NCI-H510A (cell line): ENCODE measurements at regions not wholly inside any gene's neighbourhood (a gene's known extent, or its start where the extent isn't known, plus 50 kb on each side); places are given as distances from the start of the nearest gene placed in this dataset.

ENCODE experiments used
- DNase-seq: peaks from one replicate; lab custom pipeline; 2025; lab: John Stamatoyannopoulos, UW

GRCh38 chr11:79768343-79768742 lies 327.5 kb upstream of the TENM4 start:
- no peak for DNase-seq

- no peak for DNase-seq
Measured at GRCh38 chr11:79762279-79762921, 321.6 kb upstream of the TENM4 start.

GRCh38 chr11:79758325-79758724 lies 317.5 kb upstream of the TENM4 start:
- no peak for DNase-seq

GRCh38 chr11:79747406-79747805 lies 306.6 kb upstream of the TENM4 start:
- no peak for DNase-seq

- DNase-seq = no peak
Measured at GRCh38 chr11:79744941-79745340, 304.1 kb upstream of the TENM4 start.

- no peak for DNase-seq
Measured at GRCh38 chr11:79742176-79742575, 301.3 kb upstream of the TENM4 start.

- DNase-seq = no peak
Measured at GRCh38 chr11:79739591-79739990, 298.8 kb upstream of the TENM4 start.

GRCh38 chr11:79727221-79727620 lies 286.4 kb upstream of the TENM4 start:
- DNase-seq = no peak

GRCh38 chr11:79720115-79720514 lies 279.3 kb upstream of the TENM4 start:
- no peak for DNase-seq

GRCh38 chr11:79708319-79708932 lies 267.6 kb upstream of the TENM4 start:
- peak; percentile 33 for DNase-seq

- DNase-seq = no peak
Measured at GRCh38 chr11:79705648-79706047, 264.8 kb upstream of the TENM4 start.

GRCh38 chr11:79702303-79702702 lies 261.5 kb upstream of the TENM4 start:
- no peak for DNase-seq

GRCh38 chr11:79699246-79699645 lies 258.4 kb upstream of the TENM4 start:
- DNase-seq = no peak

GRCh38 chr11:79697905-79698304 lies 257.1 kb upstream of the TENM4 start:
- no peak for DNase-seq

GRCh38 chr11:79694368-79694767 lies 253.5 kb upstream of the TENM4 start:
- no peak for DNase-seq

- no peak for DNase-seq
Measured at GRCh38 chr11:79691445-79691844, 250.6 kb upstream of the TENM4 start.

GRCh38 chr11:79686703-79687419 lies 246.0 kb upstream of the TENM4 start:
- no peak for DNase-seq

- no peak for DNase-seq
Measured at GRCh38 chr11:79683930-79684329, 243.1 kb upstream of the TENM4 start.

GRCh38 chr11:79678780-79679452 lies 238.1 kb upstream of the TENM4 start:
- no peak for DNase-seq

- DNase-seq = no peak
Measured at GRCh38 chr11:79676396-79676795, 235.6 kb upstream of the TENM4 start.

- no peak for DNase-seq
Measured at GRCh38 chr11:79675081-79675480, 234.3 kb upstream of the TENM4 start.

- no peak for DNase-seq
Measured at GRCh38 chr11:79672786-79673185, 232.0 kb upstream of the TENM4 start.

GRCh38 chr11:79671401-79671800 lies 230.6 kb upstream of the TENM4 start:
- no peak for DNase-seq
